Activated CD4-positive, CD25-positive, alpha-beta regulatory T cell treated with anti-CD3 and anti-CD28 coated beads, Interleukin-2, amount 50 U/mL, for 16 hours (primary cell): ENCODE measurements at regions not wholly inside any gene's neighbourhood (a gene's known extent, or its start where the extent isn't known, plus 50 kb on each side); places are given as distances from the start of the nearest gene placed in this dataset.

Experiments
- DNase-seq: peaks from one replicate; pipeline ENCODE4 v3.0.0-alpha.2; 2020; ENCODE audit warnings: low read depth, low spot score

- no peak for DNase-seq
Observed at GRCh38 chr5:68379275-68380036, 163.9 kb downstream of the PIK3R1 start.

DNA sequence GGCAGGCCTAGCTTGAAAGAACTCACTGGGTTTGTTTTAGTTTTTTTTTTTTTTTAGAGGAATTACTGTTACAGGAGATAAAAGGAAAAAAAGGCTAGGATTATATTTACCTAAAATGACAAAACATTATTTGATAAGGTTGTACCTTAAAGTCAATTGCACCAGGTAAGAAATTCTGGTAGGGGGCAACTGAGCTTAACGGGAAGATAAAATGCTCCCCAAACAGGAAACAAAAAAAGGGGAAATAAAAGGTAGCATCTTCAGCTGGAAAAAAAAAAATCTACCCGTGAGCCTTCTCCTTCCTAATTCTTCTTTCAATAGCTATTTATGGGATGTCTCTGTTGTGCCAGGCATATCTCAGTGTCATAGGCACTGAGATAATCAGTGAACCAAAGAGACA, 164.5 kb downstream of the PIK3R1 start:
- no peak for DNase-seq

DNA sequence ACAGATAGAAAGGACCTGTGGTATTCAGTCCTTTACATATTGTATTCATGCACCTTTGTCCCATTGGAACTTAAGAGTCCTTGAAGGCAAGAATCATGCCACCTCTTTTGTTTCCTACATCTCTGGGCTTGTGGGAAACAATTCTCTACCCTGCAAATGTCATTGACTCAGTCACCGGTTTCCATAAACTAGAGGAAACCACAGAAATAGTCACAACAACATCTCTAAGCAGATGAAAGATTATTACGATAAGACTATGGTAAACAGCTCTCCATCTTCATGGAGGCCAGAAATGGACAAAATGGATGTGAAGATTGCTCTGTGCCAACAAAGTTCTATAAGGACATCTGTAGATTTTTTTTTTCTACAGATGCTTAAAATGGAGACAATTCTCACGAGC, 165.5 kb downstream of the PIK3R1 start:
- DNase-seq, result no peak

- no peak for DNase-seq
Observed at GRCh38 chr5:68381909-68382308, 166.4 kb downstream of the PIK3R1 start.

GRCh38 chr5:68382640-68383039, 167.1 kb downstream of the PIK3R1 start:
- DNase-seq, result no peak

GRCh38 chr5:68383888-68384310, 168.3 kb downstream of the PIK3R1 start:
- no peak for DNase-seq

DNA sequence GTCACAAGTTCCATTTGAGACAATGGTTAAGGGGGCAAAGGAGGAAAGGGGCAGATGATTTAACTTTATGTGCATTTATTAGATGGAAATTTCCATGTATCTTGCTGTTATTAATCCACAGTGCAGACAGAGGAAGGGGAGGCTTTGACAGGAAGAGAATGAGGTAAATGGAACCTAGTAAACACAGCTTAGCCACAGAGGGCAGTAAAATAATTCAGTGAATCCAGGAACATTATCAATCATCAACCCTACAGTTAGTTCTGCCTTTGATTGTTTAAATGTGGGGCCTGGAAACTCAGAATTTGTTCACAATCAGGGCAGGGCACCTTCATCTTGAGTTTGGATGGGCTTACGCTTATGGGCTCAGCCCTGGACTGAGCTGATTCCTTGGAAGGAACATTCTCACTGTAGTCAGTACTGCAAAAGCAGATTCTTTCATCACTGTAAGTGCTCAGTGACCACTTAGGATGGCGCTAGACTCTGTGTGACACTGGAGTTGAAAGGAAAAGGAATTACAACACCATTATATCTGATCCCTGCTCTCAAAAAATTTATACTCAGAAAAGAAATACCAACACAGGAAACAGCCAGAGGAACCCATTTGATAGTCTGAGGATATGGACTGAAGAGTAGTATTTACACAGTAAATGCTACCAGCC, 169.5 kb downstream of the PIK3R1 start:
- no peak for DNase-seq

GRCh38 chr5:68385936-68386335, 170.4 kb downstream of the PIK3R1 start:
- no peak for DNase-seq

DNA sequence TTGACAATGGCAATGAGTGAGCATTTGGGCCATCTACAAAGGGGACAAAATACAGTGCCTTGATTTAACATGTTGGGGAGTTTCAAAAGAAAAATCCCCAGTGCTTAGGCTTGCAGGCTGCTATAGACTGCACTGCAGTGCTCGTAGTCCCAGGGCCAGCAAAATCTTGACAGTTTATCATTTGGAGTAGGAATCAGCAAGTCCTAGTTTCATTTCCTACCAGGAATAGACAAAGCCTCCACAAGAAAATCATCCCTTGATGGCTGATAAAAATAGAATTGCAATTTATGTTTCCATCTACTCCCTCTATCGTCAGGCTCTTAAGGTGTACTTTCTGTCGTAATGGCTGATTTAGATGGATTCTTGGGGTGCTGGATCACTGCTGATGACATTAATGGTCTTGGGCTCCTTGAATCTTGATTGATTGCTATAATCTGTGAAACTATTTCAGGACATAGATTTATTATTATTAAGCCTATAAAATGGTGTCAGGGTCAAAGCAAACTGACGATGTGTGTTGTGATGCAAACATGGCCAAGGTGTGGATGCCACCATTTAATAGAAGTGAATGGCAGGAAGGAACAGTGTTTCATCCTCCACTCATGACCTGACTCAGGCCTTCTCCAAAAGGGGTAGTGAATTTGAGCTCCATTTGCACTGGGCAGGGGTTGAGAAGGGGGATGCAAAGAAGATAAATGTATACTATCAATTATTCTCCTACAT, 171.7 kb downstream of the PIK3R1 start:
- DNase-seq, result no peak

- DNase-seq, result no peak
Observed at GRCh38 chr5:68389618-68390017, 174.1 kb downstream of the PIK3R1 start.

GRCh38 chr5:68392617-68393016, 177.1 kb downstream of the PIK3R1 start:
- no peak for DNase-seq

DNA sequence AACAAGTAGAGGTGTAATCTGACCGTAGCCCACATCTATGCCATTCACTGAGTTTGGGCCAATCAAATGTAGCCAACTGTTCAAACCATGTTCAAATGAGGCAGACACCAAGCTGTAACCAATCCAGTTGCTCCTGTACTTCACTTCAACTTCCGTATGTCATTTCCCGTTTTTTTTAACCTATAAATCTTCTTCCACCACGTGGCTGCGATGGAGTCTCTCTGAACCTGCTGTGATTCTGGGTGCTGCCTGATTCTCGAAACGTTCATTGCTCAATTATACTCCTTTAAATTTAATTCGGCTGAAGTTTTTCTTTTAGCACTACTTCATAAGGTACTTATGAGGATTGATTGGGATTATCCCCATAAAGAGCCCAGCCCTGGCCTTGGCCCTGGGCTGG, 179.7 kb downstream of the PIK3R1 start:
- no peak for DNase-seq

DNA sequence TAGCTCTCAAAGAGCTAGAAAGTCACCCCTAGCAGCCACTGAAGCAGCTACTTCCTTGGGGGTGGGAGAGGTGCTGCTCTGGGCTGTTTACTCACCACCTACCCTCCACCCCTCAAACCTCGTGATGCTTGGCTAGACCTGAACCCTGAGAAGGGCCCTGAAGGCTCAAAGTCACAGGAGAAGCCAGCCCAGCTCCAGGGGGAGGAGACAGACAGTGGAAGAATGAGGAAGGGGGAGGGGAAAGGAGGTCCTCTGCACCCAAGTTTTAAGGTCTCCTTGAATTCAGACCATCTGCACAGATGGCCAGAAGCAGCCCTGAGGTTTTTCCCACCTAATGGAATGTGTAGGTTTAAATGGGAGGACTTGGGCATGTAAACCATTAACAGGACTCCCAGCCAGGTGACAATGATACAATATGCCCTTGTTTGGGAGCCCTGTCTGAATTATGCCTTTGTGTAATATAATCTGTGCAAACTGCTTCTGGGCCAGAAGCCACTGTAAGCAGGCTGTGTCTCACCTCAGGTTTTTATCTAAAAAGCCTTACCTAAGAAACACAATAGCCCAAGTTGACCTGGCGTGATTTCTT, 180.5 kb downstream of the PIK3R1 start:
- no peak for DNase-seq

- DNase-seq, result no peak
Observed at GRCh38 chr5:68396722-68397121, 181.2 kb downstream of the PIK3R1 start.

GRCh38 chr5:68398146-68398812, 182.7 kb downstream of the PIK3R1 start:
- DNase-seq, result no peak

GRCh38 chr5:68403301-68403700, 187.7 kb downstream of the PIK3R1 start:
- no peak for DNase-seq

GRCh38 chr5:68404246-68404645, 188.7 kb downstream of the PIK3R1 start:
- no peak for DNase-seq

- DNase-seq, result no peak
Observed at GRCh38 chr5:68405026-68405684, 189.6 kb downstream of the PIK3R1 start.

DNA sequence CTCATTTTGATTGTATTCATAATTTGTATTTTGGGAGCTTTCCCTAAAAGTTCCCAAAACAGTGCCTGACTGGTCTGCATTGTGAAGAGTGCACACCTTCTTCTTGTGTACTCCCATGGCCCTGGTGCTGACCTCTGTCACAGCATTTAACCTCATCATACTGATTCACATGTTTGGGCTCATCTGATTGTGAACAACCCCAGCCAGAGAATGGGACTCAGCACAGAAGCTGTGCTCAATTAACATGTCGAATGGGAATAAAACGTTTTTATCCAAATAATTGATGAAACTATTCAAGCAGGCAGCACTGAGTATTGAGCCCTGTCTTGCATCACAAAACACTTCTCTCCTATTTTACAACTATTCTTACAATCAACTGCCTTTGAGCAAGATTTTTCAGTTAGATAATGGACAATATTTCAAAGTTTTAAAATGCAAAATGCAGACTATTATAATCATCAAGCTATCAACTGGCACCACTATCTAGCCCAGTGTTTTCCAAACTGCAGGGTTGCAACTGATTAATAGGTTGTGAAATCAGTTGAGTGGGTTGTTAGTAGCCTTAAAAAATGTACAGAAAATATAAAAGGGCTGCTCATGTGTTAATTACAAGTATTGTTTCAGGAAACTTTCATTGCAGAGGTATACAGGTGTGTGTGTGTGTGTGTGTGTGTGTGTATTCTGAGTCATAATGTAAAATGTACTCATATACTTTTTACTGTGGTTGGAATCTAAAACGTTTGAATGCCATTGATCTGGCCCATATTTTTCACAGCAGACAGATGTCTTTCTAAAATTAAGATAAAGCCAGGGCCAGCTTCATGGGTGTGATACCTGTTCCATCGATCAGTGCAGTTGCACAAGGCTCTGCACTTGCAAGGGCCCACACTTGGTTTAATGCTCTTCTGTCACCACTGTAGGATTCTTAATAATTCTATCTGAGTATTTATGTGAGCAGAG, 190.5 kb downstream of the PIK3R1 start:
- no peak for DNase-seq

GRCh38 chr5:68406767-68407241, 191.2 kb downstream of the PIK3R1 start:
- DNase-seq, result no peak
